Uterus (tissue), 3 donors: ENCODE measurements at regions not wholly inside any gene's neighbourhood (a gene's known extent, or its start where the extent isn't known, plus 50 kb on each side); places are given as distances from the start of the nearest gene placed in this dataset.

Experiments
- DNase-seq, 2 donors: peaks; one replicate each; pipeline ENCODE4 v3.0.0-alpha.2; 2019 to 2020
- H3K27ac ChIP-seq, 2 donors: fragments of 200-600 bp; sonication (generic); 1 replicate in 1 of 2; 2 replicates in 1 of 2; pipeline ENCODE4 v1.5.1; 2016 to 2018
- H3K27me3 ChIP-seq, 2 donors: fragments of 200-600 bp; sonication (generic); one replicate each; pipeline ENCODE4 v1.5.1; 2018 to 2019; ENCODE audit warnings: control low read depth in 1 of 2
- H3K36me3 ChIP-seq, 2 donors: fragments of 200-600 bp; sonication (generic); one replicate each; pipeline ENCODE4 v1.5.1; 2019; ENCODE audit warnings: control low read depth in 1 of 2
- H3K4me1 ChIP-seq, 2 donors: fragments of 200-600 bp; sonication (generic); one replicate each; pipeline ENCODE4 v1.5.1; 2018 to 2019; ENCODE audit warnings: control low read depth in 1 of 2
- H3K4me3 ChIP-seq, 2 donors: fragments of 200-600 bp; sonication (generic); 1 replicate in 1 of 2; 2 replicates in 1 of 2; pipeline ENCODE4 v1.5.1; 2018 to 2019; ENCODE audit warnings: mild to moderate bottlenecking in 1 of 2
- H3K9me3 ChIP-seq, 2 donors: fragments of 200-600 bp; sonication (generic); one replicate each; pipeline ENCODE4 v1.5.1; 2019; ENCODE audit warnings: control low read depth in 1 of 2
- CTCF ChIP-seq, 4 experiments: fragments of 200-600 bp in 2 of 4; fragments of 450-650 bp in 2 of 4; sonication (generic) in 2 of 4; IDR thresholded peaks; one replicate each; pipeline ENCODE4 v1.5.1; 2016 to 2019; ENCODE audit warnings: antibody characterized with exemption in 4 of 4, mild to moderate bottlenecking in 2 of 4, moderate library complexity in 1 of 4
- POLR2A ChIP-seq, 2 donors: fragments of 450-650 bp; IDR thresholded peaks; one replicate each; pipeline ENCODE4 v1.6.1; 2016; ENCODE audit warnings: antibody characterized with exemption in 2 of 2, mild to moderate bottlenecking in 1 of 2, moderate library complexity in 1 of 2
- intact Hi-C: fragments of 100-400 bp; cut with DNase I; formaldehyde crosslinking; loops from one replicate; pipeline ENCODE4 v1.15.1; 2023; ENCODE audit warnings: low total_unique reads
- donor health status: DM: yes; HTN: yes; CAD: no.

- intact Hi-C loops, result no loop called here
- H3K36me3 ChIP-seq, result no peaks in the 10 kb centered on the region
Observed at GRCh38 chr18:22685788-22686187, 247.3 kb upstream of the RBBP8 start.

DNA sequence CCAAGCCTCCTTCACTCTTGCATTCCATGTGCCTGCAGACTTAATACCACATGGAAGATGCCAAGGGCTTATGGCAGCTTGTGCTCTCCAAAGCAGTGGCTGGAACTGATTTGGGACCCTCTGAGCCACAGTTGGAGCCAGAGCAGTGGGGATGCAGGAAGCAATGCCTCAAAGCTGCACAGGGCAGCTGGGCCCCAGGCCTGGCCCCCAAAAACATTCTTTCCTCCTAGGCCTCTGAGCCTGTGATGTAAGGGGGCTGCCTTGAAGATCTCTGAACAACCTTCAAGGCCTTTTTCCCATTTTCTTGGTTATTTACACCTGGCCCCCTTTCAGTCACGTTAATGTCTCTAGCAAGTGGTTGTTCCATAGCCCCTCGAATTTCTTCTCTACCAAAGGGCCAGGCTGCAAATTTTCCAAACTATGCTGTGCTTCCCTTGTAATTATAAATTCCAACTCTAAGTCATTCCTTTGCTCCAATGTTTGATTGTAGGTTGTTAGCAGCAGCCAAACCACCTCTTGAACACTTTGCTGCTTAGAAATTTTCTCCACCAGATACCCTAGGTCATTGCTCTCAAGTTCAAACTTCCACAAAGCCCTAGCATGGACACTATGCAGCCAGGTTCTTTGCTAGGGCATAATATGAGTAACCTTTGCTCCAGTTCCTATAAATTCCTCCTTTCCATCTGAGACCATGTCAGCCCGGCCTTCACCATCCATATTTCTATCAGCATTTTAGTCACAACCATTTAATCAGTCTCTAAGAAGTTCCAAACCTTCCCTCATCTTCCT lies 245.0 kb upstream of the RBBP8 start:
- Histone ChIP-seq H3K27ac (no peak overlapping the region), H3K36me3 (no peaks in the 10 kb centered on the region), H3K4me3 (no peak overlapping the region), H3K4me1 (peaks cover 0 to 9% of the 10 kb centered on the region in 2 donors), H3K9me3 (no peaks in the 10 kb centered on the region), H3K27me3 (no peaks in the 10 kb centered on the region)
- intact Hi-C loops, result no loop called here
- TF ChIP-seq POLR2A (IDR thresholded peaks at IDR 0.05) (no peak), CTCF (IDR thresholded peaks at IDR 0.05) (no peak)
- no peak for DNase-seq

More at GRCh38 chr18:22685788-22686187, 247.3 kb upstream of the RBBP8 start:
- H3K4me1 ChIP-seq, result peaks cover 12 to 17% of the 10 kb centered on the region in 2 donors
- no peak overlapping the region for H3K4me3 ChIP-seq
- no peak for DNase-seq
- no peak overlapping the region for H3K27ac ChIP-seq
- no peak for TF ChIP-seq POLR2A (IDR thresholded peaks at IDR 0.05)
- TF ChIP-seq CTCF (IDR thresholded peaks at IDR 0.05), result no peak
- no peaks in the 10 kb centered on the region for H3K9me3 ChIP-seq
- no peaks in the 10 kb centered on the region for H3K27me3 ChIP-seq

DNA sequence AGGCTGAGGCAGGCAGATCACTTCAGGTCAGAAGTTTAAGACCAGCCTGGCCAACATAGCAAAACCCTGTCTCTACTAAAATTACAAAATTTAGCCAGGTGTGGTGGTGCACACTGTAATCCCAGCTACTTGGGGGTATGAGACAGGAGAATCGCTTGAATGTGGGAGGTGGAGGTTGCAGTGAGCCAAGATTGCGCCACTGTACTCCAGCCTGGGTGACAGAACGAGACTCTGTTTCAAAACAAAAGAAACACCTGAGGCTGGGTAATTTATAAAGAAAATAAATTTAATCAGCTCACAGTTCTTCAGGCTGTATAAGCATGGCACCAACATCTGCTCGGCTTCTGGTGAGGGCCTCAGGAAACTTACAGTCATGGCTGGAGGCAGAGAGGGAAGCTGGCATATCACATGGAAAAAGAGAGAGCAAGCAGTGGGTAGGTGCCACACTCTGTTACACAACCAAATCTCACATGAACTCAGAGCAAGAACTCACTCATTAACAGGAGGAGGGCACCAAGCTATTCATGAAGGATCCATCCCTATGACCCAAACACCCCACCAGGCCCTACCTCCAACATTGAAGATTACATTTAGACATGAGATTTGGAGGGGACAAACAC lies 244.1 kb upstream of the RBBP8 start:
- Histone ChIP-seq H3K4me1 (peaks cover 0 to 3% of the 10 kb centered on the region in 2 donors), H3K27ac (no peak overlapping the region), H3K36me3 (no peaks in the 10 kb centered on the region), H3K4me3 (no peak overlapping the region), H3K27me3 (no peaks in the 10 kb centered on the region), H3K9me3 (no peaks in the 10 kb centered on the region)
- intact Hi-C loops, result no loop called here
- TF ChIP-seq POLR2A (IDR thresholded peaks at IDR 0.05) (no peak), CTCF (IDR thresholded peaks at IDR 0.05) (no peak)
- no peak for DNase-seq

GRCh38 chr18:22689712-22690111 lies 243.4 kb upstream of the RBBP8 start:
- intact Hi-C loops, result no loop called here
- TF ChIP-seq CTCF (IDR thresholded peaks at IDR 0.05), result no peak
- TF ChIP-seq POLR2A (IDR thresholded peaks at IDR 0.05), result no peak
- DNase-seq, result no peak
- Histone ChIP-seq H3K9me3 (no peaks in the 10 kb centered on the region), H3K4me3 (no peak overlapping the region), H3K36me3 (no peaks in the 10 kb centered on the region), H3K27me3 (no peaks in the 10 kb centered on the region), H3K4me1 (peaks cover 0 to 5% of the 10 kb centered on the region in 2 donors), H3K27ac (peak overlapping the region in 1 of 2 donors; percentile 35)

- Histone ChIP-seq H3K4me3 (no peak overlapping the region), H3K9me3 (no peaks in the 10 kb centered on the region), H3K4me1 (peaks cover 0 to 6% of the 10 kb centered on the region in 2 donors), H3K27me3 (no peaks in the 10 kb centered on the region), H3K27ac (no peak overlapping the region), H3K36me3 (no peaks in the 10 kb centered on the region)
- no peak for TF ChIP-seq POLR2A (IDR thresholded peaks at IDR 0.05)
- TF ChIP-seq CTCF (IDR thresholded peaks at IDR 0.05), result no peak
- intact Hi-C loops, result no loop called here
- DNase-seq, result no peak
Observed at GRCh38 chr18:22690556-22690955, 242.6 kb upstream of the RBBP8 start.
